GM19328 (cell line): ENCODE measurements at regions not wholly inside any gene's neighbourhood (a gene's known extent, or its start where the extent isn't known, plus 50 kb on each side); places are given as distances from the start of the nearest gene placed in this dataset.

Experiments
- ATAC-seq: cut with Tn5 transposase; IDR thresholded peaks from one replicate; pipeline ENCODE4 v1.9.1; 2021; ENCODE audit warnings: mild to moderate bottlenecking, moderate library complexity; ENCODE audit not compliant: unreplicated experiment

GRCh38 chr17:45708707-45709290 lies 75.3 kb upstream of the CRHR1 start:
- ATAC-seq, result no peak

- no peak for ATAC-seq
Measured at GRCh38 chr17:45709728-45710288, 74.3 kb upstream of the CRHR1 start.

- no peak for ATAC-seq
Measured at GRCh38 chr17:45715787-45716186, 68.3 kb upstream of the CRHR1 start.

- ATAC-seq, result no peak
Measured at GRCh38 chr17:45718791-45719190, 65.3 kb upstream of the CRHR1 start.

- no peak for ATAC-seq
Measured at GRCh38 chr17:45719335-45720071, 64.6 kb upstream of the CRHR1 start.

- no peak for ATAC-seq
Measured at GRCh38 chr17:45720386-45720785, 63.7 kb upstream of the CRHR1 start.

GRCh38 chr17:45722161-45722560 lies 62.0 kb upstream of the CRHR1 start:
- ATAC-seq, result no peak

GRCh38 chr17:45729294-45729907 lies 54.7 kb upstream of the CRHR1 start:
- ATAC-seq, result no peak

GRCh38 chr17:45730192-45730591 lies 53.9 kb upstream of the CRHR1 start:
- no peak for ATAC-seq

GRCh38 chr17:45731459-45731858 lies 52.7 kb upstream of the CRHR1 start:
- ATAC-seq, result no peak

GRCh38 chr17:45732926-45733505 lies 51.1 kb upstream of the CRHR1 start:
- ATAC-seq, result no peak

GRCh38 chr17:45733781-45734180 lies 50.3 kb upstream of the CRHR1 start:
- ATAC-seq, result no peak
